Mesenchymal stem cell (in vitro differentiated cells and primary cell): ENCODE measurements at regions not wholly inside any gene's neighbourhood (a gene's known extent, or its start where the extent isn't known, plus 50 kb on each side); places are given as distances from the start of the nearest gene placed in this dataset.
"Not testable (repeated sequence)": the region's sequence is repeated elsewhere in the genome, so short reads cannot be mapped to it uniquely, and the experiment has no call there.

ENCODE experiments used
- DNase-seq: peaks from one replicate; pipeline ENCODE4 v3.0.0-alpha.2; 2013
- H2AFZ ChIP-seq: one replicate; pipeline ENCODE4 v1.6.1; 2013; ENCODE audit warnings: low read depth, mild to moderate bottlenecking, control low read depth, inconsistent platforms, low read length, moderate library complexity
- H2AK5ac ChIP-seq: 2 replicates; pipeline ENCODE4 v1.6.1; 2013; ENCODE audit warnings: low read length, moderate library complexity, mild to moderate bottlenecking, inconsistent platforms; ENCODE audit not compliant: severe bottlenecking
- H2BK120ac ChIP-seq: one replicate; pipeline ENCODE4 v1.6.1; 2013; ENCODE audit warnings: low read depth, mild to moderate bottlenecking, inconsistent platforms, low read length, moderate library complexity
- H2BK12ac ChIP-seq, 2 experiments: one replicate each; pipeline ENCODE4 v1.6.1; 2013; ENCODE audit warnings: inconsistent platforms in 2 of 2, low read length in 2 of 2, mild to moderate bottlenecking in 2 of 2, moderate library complexity in 2 of 2, control low read depth in 1 of 2
- H2BK15ac ChIP-seq: one replicate; pipeline ENCODE4 v1.6.1; 2013; ENCODE audit warnings: mild to moderate bottlenecking, low read depth, inconsistent platforms; ENCODE audit not compliant: poor library complexity, severe bottlenecking
- H2BK5ac ChIP-seq: 2 replicates; pipeline ENCODE4 v1.6.1; 2013; ENCODE audit warnings: low read depth, mild to moderate bottlenecking, low read length, control low read depth, inconsistent platforms; ENCODE audit not compliant: poor library complexity, severe bottlenecking
- H3K14ac ChIP-seq, 2 experiments: one replicate each; pipeline ENCODE4 v1.6.1; 2013; ENCODE audit warnings: inconsistent platforms in 2 of 2, low read length in 2 of 2, control low read depth in 1 of 2, mild to moderate bottlenecking in 1 of 2, moderate library complexity in 1 of 2
- H3K18ac ChIP-seq, 2 experiments: one replicate each; pipeline ENCODE4 v1.6.1; 2013; ENCODE audit warnings: inconsistent platforms in 2 of 2, low read length in 2 of 2, control low read depth in 1 of 2, low read depth in 1 of 2, mild to moderate bottlenecking in 1 of 2
- H3K23ac ChIP-seq, 2 experiments: one replicate each; pipeline ENCODE4 v1.6.1; 2013; ENCODE audit warnings: inconsistent platforms in 2 of 2, low read length in 2 of 2, mild to moderate bottlenecking in 2 of 2, moderate library complexity in 2 of 2, control low read depth in 1 of 2
- H3K27ac ChIP-seq: 2 replicates; pipeline ENCODE4 v1.5.1; 2013; ENCODE audit warnings: mild to moderate bottlenecking, moderate library complexity, low read length, control low read depth, inconsistent platforms; ENCODE audit not compliant: poor library complexity, severe bottlenecking
- H3K27me3 ChIP-seq, 2 experiments: 2 replicates each; pipeline versions ENCODE4 v1.6.1 to v1.7.0; 2013; ENCODE audit warnings: low read length in 2 of 2, mild to moderate bottlenecking in 2 of 2, moderate library complexity in 2 of 2, control low read depth in 1 of 2, inconsistent platforms in 1 of 2; ENCODE audit not compliant: control insufficient read depth in 1 of 2, insufficient read depth in 1 of 2
- H3K36me3 ChIP-seq, 2 experiments: 2 replicates each; pipeline versions ENCODE4 v1.6.1 to v1.7.0; 2013; ENCODE audit warnings: low read length in 2 of 2, control low read depth in 1 of 2, inconsistent platforms in 1 of 2, low read depth in 1 of 2, mild to moderate bottlenecking in 1 of 2; ENCODE audit not compliant: insufficient read depth in 2 of 2, control insufficient read depth in 1 of 2
- H3K4ac ChIP-seq, 2 experiments: one replicate each; pipeline ENCODE4 v1.6.1; 2013; ENCODE audit warnings: inconsistent platforms in 2 of 2, low read length in 2 of 2, mild to moderate bottlenecking in 2 of 2, moderate library complexity in 2 of 2, control low read depth in 1 of 2, low read depth in 1 of 2
- H3K4me1 ChIP-seq: 2 replicates; pipeline ENCODE4 v1.6.1; 2013; ENCODE audit warnings: low read depth, low read length, control low read depth; ENCODE audit not compliant: control insufficient read depth, insufficient read depth
- H3K4me2 ChIP-seq: 2 replicates; pipeline ENCODE4 v1.6.1; 2013; ENCODE audit warnings: low read length, mild to moderate bottlenecking, inconsistent platforms; ENCODE audit not compliant: poor library complexity, severe bottlenecking
- H3K4me3 ChIP-seq, 2 experiments: 2 replicates each; pipeline versions ENCODE4 v1.5.1 to v1.7.0; 2013; ENCODE audit warnings: low read length in 2 of 2, mild to moderate bottlenecking in 2 of 2, control low read depth in 1 of 2, low read depth in 1 of 2; ENCODE audit not compliant: insufficient read depth in 1 of 2
- H3K79me1 ChIP-seq: replicated peaks from 2 replicates; pipeline ENCODE4 v1.6.1; 2013; ENCODE audit warnings: mild to moderate bottlenecking, control low read depth, low read length, inconsistent platforms; ENCODE audit not compliant: poor library complexity, severe bottlenecking
- H3K9ac ChIP-seq: 2 replicates; pipeline ENCODE4 v1.7.0; 2013; ENCODE audit warnings: mild to moderate bottlenecking, low read length, moderate library complexity
- H3K9me3 ChIP-seq: 2 replicates; pipeline ENCODE4 v1.7.0; 2013; ENCODE audit warnings: mild to moderate bottlenecking, low read length; ENCODE audit not compliant: control insufficient read depth
- H4K8ac ChIP-seq: one replicate; pipeline ENCODE4 v1.6.1; 2013; ENCODE audit warnings: inconsistent platforms, mild to moderate bottlenecking, low read length, moderate library complexity
- H4K91ac ChIP-seq: one replicate; pipeline ENCODE4 v1.6.1; 2013; ENCODE audit warnings: mild to moderate bottlenecking, low read length, inconsistent platforms
- WGBS: methylation state at CpG from one replicate; pipeline ENCODE4 v1.1.7; 2013; ENCODE audit warnings: mixed read lengths; 5-methylcytosine and 5-hydroxymethylcytosine counted together

DNA sequence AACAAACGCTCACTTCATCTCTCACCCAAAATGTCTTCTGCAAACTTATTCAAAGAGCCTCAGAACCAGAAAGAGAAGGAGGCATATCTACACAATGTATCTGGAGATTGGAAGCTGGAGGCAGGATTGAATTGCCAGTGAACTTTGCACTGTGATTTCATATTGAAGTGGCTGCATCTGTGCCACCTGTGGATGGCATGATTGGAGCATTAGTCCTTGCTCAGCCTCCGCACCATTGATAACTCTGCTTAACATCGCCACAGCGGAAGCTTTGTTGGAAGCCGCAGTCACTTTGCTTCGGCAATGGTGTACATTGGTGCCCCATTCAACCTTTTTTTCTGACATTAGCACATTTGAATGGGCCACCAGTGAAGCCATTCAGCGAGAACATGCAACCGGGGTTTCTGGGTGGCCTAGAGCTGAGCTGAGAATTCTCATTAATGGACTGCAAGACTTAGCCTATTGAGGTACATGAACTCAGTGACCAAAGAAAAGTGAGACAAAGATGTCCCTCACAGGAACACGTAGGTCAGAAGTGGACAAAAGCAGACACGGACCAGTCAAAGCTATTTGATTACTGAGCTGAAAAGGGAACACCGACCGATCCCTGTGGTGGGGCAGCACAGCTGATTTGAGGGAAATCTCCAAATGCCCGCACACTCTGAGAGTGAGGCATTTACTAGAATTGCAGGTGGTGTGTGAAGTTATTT is 130.4 kb downstream of the BRMS1L start:
- Histone ChIP-seq H3K27ac (no peak overlapping the region), H2BK5ac (no peak overlapping the region), H3K14ac (peak overlapping the region in 1 of 2 experiments; percentile 57), H3K9me3 (no peaks in the 10 kb centered on the region), H3K4me2 (no peak overlapping the region), H3K18ac (no peak overlapping the region), H3K79me1 (no peaks in the 10 kb centered on the region), H3K4ac (no peak overlapping the region), H3K4me3 (no peak overlapping the region), H3K23ac (no peak overlapping the region), H3K9ac (no peak overlapping the region), H2BK15ac (no peak overlapping the region), H2BK120ac (no peak overlapping the region), H3K36me3 (no peaks in the 10 kb centered on the region), H4K91ac (no peak overlapping the region), H2BK12ac (no peak overlapping the region), H3K4me1 (no peaks in the 10 kb centered on the region), H3K27me3 (peaks cover 0 to 6% of the 10 kb centered on the region in 2 experiments), H4K8ac (no peak overlapping the region), H2AK5ac (no peak overlapping the region), H2AFZ (no peak overlapping the region)
- 94% methylated on average over 12 of the region's 13 CpGs for WGBS
- DNase-seq, result no peak

DNA sequence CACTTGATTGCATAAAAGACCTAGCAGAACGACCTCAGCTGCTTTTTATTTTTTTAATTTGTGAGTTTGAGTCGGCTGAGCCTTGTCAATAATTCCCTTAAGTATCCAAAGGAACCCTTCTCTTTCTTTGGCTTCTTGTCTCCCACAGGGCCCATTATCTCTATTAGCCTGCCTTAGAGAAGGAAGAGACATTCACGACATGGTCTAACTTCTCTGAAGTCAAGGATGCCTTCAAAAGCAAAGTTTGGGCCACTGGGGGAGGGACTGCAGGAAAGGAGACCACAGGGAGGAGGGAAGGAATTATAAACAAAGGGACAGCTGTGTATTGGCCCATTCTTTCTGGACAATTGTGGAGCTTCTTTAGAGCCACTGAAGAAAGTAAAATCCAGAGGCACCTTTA is 126.4 kb downstream of the BRMS1L start:
- Histone ChIP-seq H3K27me3 (peaks cover 0 to 6% of the 10 kb centered on the region in 2 experiments), H3K27ac (no peak overlapping the region)
- 57% methylated on average over 3 of the region's 3 CpGs for WGBS

DNA sequence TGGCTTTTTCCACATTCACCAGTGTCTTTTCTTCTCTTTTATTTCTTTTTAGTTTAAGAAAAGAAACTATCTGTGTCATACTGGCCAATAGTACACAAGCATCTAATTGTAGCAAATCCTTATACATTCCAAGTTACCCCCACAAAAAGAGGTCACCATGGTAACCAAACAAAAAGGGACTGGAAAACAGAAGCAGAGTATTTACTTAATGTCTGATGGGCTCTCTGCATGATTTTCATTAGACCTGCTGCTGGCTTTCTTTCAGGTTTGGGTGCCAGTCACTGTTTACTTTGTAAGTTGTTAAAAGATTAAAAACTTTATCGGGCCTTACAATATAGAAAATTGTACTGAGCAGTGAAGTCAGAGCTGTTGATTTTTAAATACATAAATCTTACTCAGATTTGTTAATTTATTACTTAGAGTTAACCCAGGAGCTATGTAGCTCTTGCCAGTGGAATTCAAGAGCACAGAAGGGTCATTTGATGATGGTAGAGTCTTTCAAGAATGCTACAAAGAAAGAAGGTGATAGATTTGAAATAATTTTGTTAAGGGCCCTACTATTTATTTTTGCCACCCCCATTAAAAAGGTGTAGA is 123.9 kb downstream of the BRMS1L start:
- Histone ChIP-seq H3K4me3 (no peak overlapping the region), H2AFZ (no peak overlapping the region), H3K4me2 (no peak overlapping the region), H3K9ac (no peak overlapping the region), H4K8ac (no peak overlapping the region), H2BK12ac (no peak overlapping the region), H3K27ac (no peak overlapping the region), H3K36me3 (no peaks in the 10 kb centered on the region), H3K18ac (no peak overlapping the region), H2BK120ac (no peak overlapping the region), H3K79me1 (no peaks in the 10 kb centered on the region), H2AK5ac (no peak overlapping the region), H3K4me1 (no peaks in the 10 kb centered on the region), H4K91ac (no peak overlapping the region), H3K23ac (no peak overlapping the region), H3K27me3 (peaks cover 0 to 6% of the 10 kb centered on the region in 2 experiments), H2BK5ac (no peak overlapping the region), H2BK15ac (no peak overlapping the region), H3K9me3 (no peaks in the 10 kb centered on the region), H3K14ac (no peak overlapping the region), H3K4ac (no peak overlapping the region)
- peak; percentile 43 for DNase-seq
- WGBS, result no CpG with 5 or more reads among the region's 1 CpG

More for the DNA sequence above, 126.4 kb downstream of the BRMS1L start:
- no peak overlapping the region for H3K18ac ChIP-seq
- H3K4me1 ChIP-seq, result no peaks in the 10 kb centered on the region
- H2BK15ac ChIP-seq, result no peak overlapping the region
- no peak overlapping the region for H2AFZ ChIP-seq
- no peak overlapping the region for H2AK5ac ChIP-seq
- no peak overlapping the region for H4K8ac ChIP-seq
- H3K9ac ChIP-seq, result no peak overlapping the region
- no peak overlapping the region for H3K4ac ChIP-seq
- no peak overlapping the region for H3K23ac ChIP-seq
- H2BK12ac ChIP-seq, result no peak overlapping the region
- no peak overlapping the region for H3K4me2 ChIP-seq
- H4K91ac ChIP-seq, result no peak overlapping the region
- no peaks in the 10 kb centered on the region for H3K9me3 ChIP-seq
- no peak overlapping the region for H3K4me3 ChIP-seq
- no peak overlapping the region for H3K14ac ChIP-seq
- no peaks in the 10 kb centered on the region for H3K79me1 ChIP-seq
- H2BK5ac ChIP-seq, result no peak overlapping the region
- DNase-seq, result no peak
- no peak overlapping the region for H2BK120ac ChIP-seq
- no peaks in the 10 kb centered on the region for H3K36me3 ChIP-seq

DNA sequence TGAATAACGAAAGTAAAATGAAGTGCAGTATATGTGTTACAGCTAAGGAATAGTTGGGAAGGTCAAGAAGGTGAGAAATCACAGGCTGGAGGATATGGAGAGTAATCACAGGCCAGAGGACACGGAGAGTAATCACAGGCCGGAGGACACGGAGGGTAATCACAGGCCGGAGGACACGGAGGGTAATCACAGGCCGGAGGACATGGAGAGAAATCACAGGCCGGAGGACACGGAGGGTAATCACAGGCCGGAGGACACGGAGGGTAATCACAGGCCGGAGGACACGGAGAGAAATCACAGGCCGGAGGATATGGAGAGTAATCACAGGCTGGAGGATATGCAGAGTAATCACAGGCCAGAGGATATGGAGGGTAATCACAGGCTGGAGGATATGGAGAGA is 121.8 kb downstream of the BRMS1L start:
- not testable (repeated sequence) for H3K9ac ChIP-seq, H3K18ac ChIP-seq, H3K14ac ChIP-seq, H3K4me2 ChIP-seq, H2BK5ac ChIP-seq, H3K23ac ChIP-seq, DNase-seq, H2AFZ ChIP-seq, H3K79me1 ChIP-seq, H3K4me1 ChIP-seq, H4K91ac ChIP-seq, H3K4me3 ChIP-seq, H3K27ac ChIP-seq, H2BK120ac ChIP-seq, H3K4ac ChIP-seq, H3K9me3 ChIP-seq, H3K27me3 ChIP-seq, H2BK15ac ChIP-seq, H2BK12ac ChIP-seq, H4K8ac ChIP-seq, H3K36me3 ChIP-seq, H2AK5ac ChIP-seq
- 90% methylated on average over 11 of the region's 14 CpGs for WGBS
